Anterior cingulate cortex (tissue), 58 donors: ENCODE measurements at regions not wholly inside any gene's neighbourhood (a gene's known extent, or its start where the extent isn't known, plus 50 kb on each side); places are given as distances from the start of the nearest gene placed in this dataset.
"Not testable (repeated sequence)": the region's sequence is repeated elsewhere in the genome, so short reads cannot be mapped to it uniquely, and the experiment has no call there.

Experiments used
- DNase-seq, 58 donors: peaks; one replicate each; lab custom pipeline; 2025; lab: John Stamatoyannopoulos, UW

- no peak for DNase-seq
Measured at GRCh38 chr9:129421371-129421770, 199.5 kb downstream of the C9orf50 start.

- no peak for DNase-seq
Measured at GRCh38 chr9:129420721-129421120, 200.2 kb downstream of the C9orf50 start.

- DNase-seq: no peak
Measured at GRCh38 chr9:129419382-129419899, 201.5 kb downstream of the C9orf50 start.

- no peak for DNase-seq
Measured at GRCh38 chr9:129418451-129418850, 202.4 kb downstream of the C9orf50 start.

- DNase-seq: no peak
Measured at GRCh38 chr9:129416821-129417539, 203.9 kb downstream of the C9orf50 start.

- DNase-seq: no peak
Measured at GRCh38 chr9:129415942-129416651, 204.8 kb downstream of the C9orf50 start.

- peak in 1 of 58 donors; percentile 16 for DNase-seq
Measured at GRCh38 chr9:129414993-129415941, 205.6 kb downstream of the C9orf50 start.

GRCh38 chr9:129414377-129414992 lies 206.4 kb downstream of the C9orf50 start:
- peak in 2 of 58 donors; percentile 49 to 55 for DNase-seq

- peak; percentile 55 to 99 (median 94) for DNase-seq
Measured at GRCh38 chr9:129413537-129414376, 207.1 kb downstream of the C9orf50 start.

GRCh38 chr9:129412814-129413536 lies 207.9 kb downstream of the C9orf50 start:
- peak in 53 of 58 donors; percentile 32 to 83 (median 59) for DNase-seq

- not testable (repeated sequence) for DNase-seq
Measured at GRCh38 chr9:129412176-129412813, 208.6 kb downstream of the C9orf50 start.

- DNase-seq: no peak
Measured at GRCh38 chr9:129411501-129412175, 209.3 kb downstream of the C9orf50 start.

- DNase-seq: no peak
Measured at GRCh38 chr9:129410226-129410625, 210.7 kb downstream of the C9orf50 start.

- DNase-seq: peak in 5 of 58 donors; percentile 16 to 39 (median 26)
Measured at GRCh38 chr9:129408535-129409215, 212.2 kb downstream of the C9orf50 start.

- no peak for DNase-seq
Measured at GRCh38 chr9:129407905-129408452, 212.9 kb downstream of the C9orf50 start.
